IPS DF 19.7 (cell line): ENCODE measurements at regions not wholly inside any gene's neighbourhood (a gene's known extent, or its start where the extent isn't known, plus 50 kb on each side); places are given as distances from the start of the nearest gene placed in this dataset.
A peak's percentile ranks its signal among the peaks of the same experiment; 100 is the strongest.
"Not testable (repeated sequence)": the region's sequence is repeated elsewhere in the genome, so short reads cannot be mapped to it uniquely, and the experiment has no call there.

Experiments used
- DNase-seq: peaks from one replicate; pipeline ENCODE4 v3.0.0-alpha.2; 2013; ENCODE audit warnings: low read depth, low spot score

GRCh38 chr3:89034723-89035122 lies 72.7 kb upstream of the EPHA3 start:
- DNase-seq = not testable (repeated sequence)

DNA sequence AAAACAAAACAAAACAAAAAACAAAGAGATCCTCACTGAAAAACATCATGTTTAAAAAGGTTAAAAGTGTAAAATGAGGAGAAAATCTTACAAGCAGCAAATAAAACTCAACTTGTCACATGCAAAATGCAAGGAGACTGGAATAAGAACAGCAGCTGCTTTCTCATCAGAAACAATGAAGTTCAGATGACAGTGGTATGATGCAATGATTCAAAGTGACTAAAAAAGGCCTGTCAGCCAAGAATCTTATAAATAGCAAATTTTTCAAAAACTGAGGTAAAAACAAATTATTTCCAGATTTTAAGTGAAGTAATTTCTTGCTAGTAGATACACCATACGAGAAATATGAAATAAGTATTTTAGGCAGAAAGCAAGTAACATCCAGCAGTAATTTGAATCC lies 68.6 kb upstream of the EPHA3 start:
- DNase-seq = no peak

- no peak for DNase-seq
Observed at GRCh38 chr3:89042236-89042835, 65.1 kb upstream of the EPHA3 start.

- no peak for DNase-seq
Observed at GRCh38 chr3:89043406-89043932, 64.0 kb upstream of the EPHA3 start.

- no peak for DNase-seq
Observed at GRCh38 chr3:89046661-89047060, 60.8 kb upstream of the EPHA3 start.

GRCh38 chr3:89049119-89049518 lies 58.3 kb upstream of the EPHA3 start:
- DNase-seq = peak; percentile 57

DNA sequence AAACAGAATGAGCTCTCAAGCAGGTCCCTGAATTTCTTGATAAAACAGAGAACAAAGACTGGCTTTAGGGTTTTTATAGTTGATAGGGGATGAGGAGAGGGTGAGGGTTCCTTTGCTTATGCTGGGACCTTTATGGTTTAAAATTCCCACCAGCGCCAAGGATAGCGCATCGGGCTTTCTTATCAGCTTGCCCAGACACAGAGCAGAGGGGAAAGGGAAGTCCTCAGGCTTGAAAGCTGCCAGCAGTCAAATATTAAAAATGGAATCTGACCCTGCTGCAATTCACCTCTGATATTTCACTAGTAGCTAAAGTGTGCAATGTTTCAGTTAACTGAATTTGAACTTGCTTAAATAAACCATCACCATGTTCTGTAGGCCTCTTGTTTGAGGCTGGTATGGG lies 55.0 kb upstream of the EPHA3 start:
- no peak for DNase-seq

- no peak for DNase-seq
Observed at GRCh38 chr3:89057398-89057797, 50.0 kb upstream of the EPHA3 start.
